ENCODE measurements at regions not wholly inside any gene's neighbourhood (a gene's known extent, or its start where the extent isn't known, plus 50 kb on each side); places are given as distances from the start of the nearest gene placed in this dataset.
"Not testable (repeated sequence)": the region's sequence is repeated elsewhere in the genome, so short reads cannot be mapped to it uniquely, and the experiment has no call there.

- no peak overlapping the region for H3K9ac ChIP-seq (ENCODE audit: low read depth in 1 of 2, low read length in 2 of 2)
- H3K27ac ChIP-seq (ENCODE audit: low read depth in 2 of 2, low read length in 2 of 2): no peak overlapping the region
- no peaks in the 10 kb centered on the region for H3K27me3 ChIP-seq (ENCODE audit: control insufficient read depth in 2 of 2, insufficient read depth in 2 of 2, low read length in 2 of 2)
- peaks cover 0 to 2% of the 10 kb centered on the region in 2 donors for H3K9me3 ChIP-seq (ENCODE audit: control insufficient read depth in 2 of 2, low read length in 2 of 2)
- no peaks in the 10 kb centered on the region for H3K36me3 ChIP-seq (ENCODE audit: control insufficient read depth in 2 of 2, insufficient read depth in 2 of 2, low read length in 2 of 2)
- H3K4me1 ChIP-seq (ENCODE audit: control insufficient read depth in 2 of 2, insufficient read depth in 2 of 2, low read length in 2 of 2): no peaks in the 10 kb centered on the region
- no peak overlapping the region for H3K4me3 ChIP-seq (ENCODE audit: low read length in 2 of 2)
Measured at GRCh38 chr18:55981712-55982475, 393.9 kb upstream of the TCF4 start.

DNA sequence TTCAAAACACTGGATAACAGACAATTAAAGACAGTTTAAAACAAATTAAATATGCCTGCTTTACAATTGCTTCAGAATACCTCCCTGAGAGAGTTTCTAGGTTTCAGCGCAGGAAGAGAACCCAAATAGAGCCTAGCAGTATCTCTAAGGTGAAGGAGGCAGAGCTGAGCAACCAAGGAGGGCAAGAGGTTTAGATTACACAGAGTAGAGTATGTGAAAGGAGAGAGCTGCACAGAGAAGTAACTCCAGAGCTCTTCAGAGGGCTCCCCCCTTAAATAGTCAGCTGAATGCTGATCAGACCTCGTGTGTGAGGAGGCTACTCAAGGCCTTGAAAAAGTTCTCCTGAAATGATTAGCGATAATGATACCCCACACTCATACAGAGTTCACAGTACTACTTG lies 386.5 kb upstream of the TCF4 start:
- Histone ChIP-seq H3K9ac (ENCODE audit: low read depth in 1 of 2, low read length in 2 of 2) (no peak overlapping the region), H3K27me3 (ENCODE audit: control insufficient read depth in 2 of 2, insufficient read depth in 2 of 2, low read length in 2 of 2) (no peaks in the 10 kb centered on the region), H3K27ac (ENCODE audit: low read depth in 2 of 2, low read length in 2 of 2) (no peak overlapping the region), H3K4me1 (ENCODE audit: control insufficient read depth in 2 of 2, insufficient read depth in 2 of 2, low read length in 2 of 2) (no peaks in the 10 kb centered on the region), H3K9me3 (ENCODE audit: control insufficient read depth in 2 of 2, low read length in 2 of 2) (peaks cover 0 to 3% of the 10 kb centered on the region in 2 donors), H3K4me3 (ENCODE audit: low read length in 2 of 2) (no peak overlapping the region), H3K36me3 (ENCODE audit: control insufficient read depth in 2 of 2, insufficient read depth in 2 of 2, low read length in 2 of 2) (no peaks in the 10 kb centered on the region)

DNA sequence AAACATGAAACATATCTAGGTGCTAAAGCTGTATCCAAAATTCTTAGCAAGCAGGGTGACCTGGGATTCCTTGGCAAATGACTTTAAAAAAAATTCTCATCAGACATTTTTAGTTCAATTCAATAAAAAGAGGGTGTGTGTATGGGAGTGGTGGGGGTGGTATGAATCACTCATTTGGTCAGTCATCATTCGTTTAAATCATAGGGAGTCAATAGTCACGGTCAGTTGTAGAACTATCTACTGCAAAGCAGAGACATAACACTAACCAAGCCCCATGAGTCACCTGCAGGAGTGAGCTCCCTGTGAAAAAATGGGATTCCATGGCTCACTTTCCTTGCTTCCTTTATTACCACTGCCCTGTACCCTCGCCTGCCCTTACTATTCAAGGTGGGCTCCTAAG lies 380.6 kb upstream of the TCF4 start:
- Histone ChIP-seq H3K4me1 (ENCODE audit: control insufficient read depth in 2 of 2, insufficient read depth in 2 of 2, low read length in 2 of 2) (no peaks in the 10 kb centered on the region), H3K4me3 (ENCODE audit: low read length in 2 of 2) (no peak overlapping the region), H3K36me3 (ENCODE audit: control insufficient read depth in 2 of 2, insufficient read depth in 2 of 2, low read length in 2 of 2) (no peaks in the 10 kb centered on the region), H3K9ac (ENCODE audit: low read depth in 1 of 2, low read length in 2 of 2) (no peak overlapping the region), H3K9me3 (ENCODE audit: control insufficient read depth in 2 of 2, low read length in 2 of 2) (peaks cover 0 to 3% of the 10 kb centered on the region in 2 donors), H3K27ac (ENCODE audit: low read depth in 2 of 2, low read length in 2 of 2) (no peak overlapping the region), H3K27me3 (ENCODE audit: control insufficient read depth in 2 of 2, insufficient read depth in 2 of 2, low read length in 2 of 2) (no peaks in the 10 kb centered on the region)

GRCh38 chr18:55967019-55967418 lies 379.0 kb upstream of the TCF4 start:
- H3K27me3 ChIP-seq (ENCODE audit: control insufficient read depth in 2 of 2, insufficient read depth in 2 of 2, low read length in 2 of 2): no peaks in the 10 kb centered on the region
- H3K36me3 ChIP-seq (ENCODE audit: control insufficient read depth in 2 of 2, insufficient read depth in 2 of 2, low read length in 2 of 2): no peaks in the 10 kb centered on the region
- H3K9me3 ChIP-seq (ENCODE audit: control insufficient read depth in 2 of 2, low read length in 2 of 2): no peaks in the 10 kb centered on the region
- H3K9ac ChIP-seq (ENCODE audit: low read depth in 1 of 2, low read length in 2 of 2): no peak overlapping the region
- no peaks in the 10 kb centered on the region for H3K4me1 ChIP-seq (ENCODE audit: control insufficient read depth in 2 of 2, insufficient read depth in 2 of 2, low read length in 2 of 2)
- H3K4me3 ChIP-seq (ENCODE audit: low read length in 2 of 2): no peak overlapping the region
- no peak overlapping the region for H3K27ac ChIP-seq (ENCODE audit: low read depth in 2 of 2, low read length in 2 of 2)

- H3K27me3 ChIP-seq (ENCODE audit: control insufficient read depth in 2 of 2, insufficient read depth in 2 of 2, low read length in 2 of 2): no peaks in the 10 kb centered on the region
- H3K4me3 ChIP-seq (ENCODE audit: low read length in 2 of 2): no peak overlapping the region
- no peaks in the 10 kb centered on the region for H3K36me3 ChIP-seq (ENCODE audit: control insufficient read depth in 2 of 2, insufficient read depth in 2 of 2, low read length in 2 of 2)
- H3K27ac ChIP-seq (ENCODE audit: low read depth in 2 of 2, low read length in 2 of 2): no peak overlapping the region
- H3K4me1 ChIP-seq (ENCODE audit: control insufficient read depth in 2 of 2, insufficient read depth in 2 of 2, low read length in 2 of 2): no peaks in the 10 kb centered on the region
- no peak overlapping the region for H3K9ac ChIP-seq (ENCODE audit: low read depth in 1 of 2, low read length in 2 of 2)
- H3K9me3 ChIP-seq (ENCODE audit: control insufficient read depth in 2 of 2, low read length in 2 of 2): no peaks in the 10 kb centered on the region
Measured at GRCh38 chr18:55964171-55964570, 376.2 kb upstream of the TCF4 start.

- Histone ChIP-seq H3K36me3 (ENCODE audit: control insufficient read depth in 2 of 2, insufficient read depth in 2 of 2, low read length in 2 of 2) (no peaks in the 10 kb centered on the region), H3K4me3 (ENCODE audit: low read length in 2 of 2) (no peak overlapping the region), H3K9me3 (ENCODE audit: control insufficient read depth in 2 of 2, low read length in 2 of 2) (no peaks in the 10 kb centered on the region), H3K9ac (ENCODE audit: low read depth in 1 of 2, low read length in 2 of 2) (no peak overlapping the region), H3K27me3 (ENCODE audit: control insufficient read depth in 2 of 2, insufficient read depth in 2 of 2, low read length in 2 of 2) (no peaks in the 10 kb centered on the region), H3K27ac (ENCODE audit: low read depth in 2 of 2, low read length in 2 of 2) (no peak overlapping the region), H3K4me1 (ENCODE audit: control insufficient read depth in 2 of 2, insufficient read depth in 2 of 2, low read length in 2 of 2) (no peaks in the 10 kb centered on the region)
Measured at GRCh38 chr18:55953326-55953725, 365.3 kb upstream of the TCF4 start.

DNA sequence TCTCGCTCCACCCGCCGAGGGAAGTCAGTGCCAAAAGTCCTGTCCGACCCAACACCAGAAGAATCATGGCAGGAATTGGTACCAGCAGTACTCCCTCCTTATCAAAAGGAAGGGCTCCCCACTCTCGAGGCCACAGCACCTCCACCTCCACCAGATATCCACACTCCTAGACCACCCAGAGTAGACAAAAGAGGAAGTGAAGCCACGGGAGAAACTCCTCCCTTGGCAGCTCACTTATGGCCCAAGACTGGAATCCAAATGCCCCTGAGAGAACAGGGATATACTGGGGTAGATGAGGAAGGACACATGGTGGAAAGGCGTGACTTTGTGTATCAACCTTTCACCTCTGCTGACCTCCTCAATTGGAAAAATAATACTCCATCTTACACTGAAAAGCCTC lies 363.7 kb upstream of the TCF4 start:
- not testable (repeated sequence) for H3K9me3 ChIP-seq (ENCODE audit: control insufficient read depth in 2 of 2, low read length in 2 of 2); H3K4me3 ChIP-seq (ENCODE audit: low read length in 2 of 2); H3K36me3 ChIP-seq (ENCODE audit: control insufficient read depth in 2 of 2, insufficient read depth in 2 of 2, low read length in 2 of 2); H3K4me1 ChIP-seq (ENCODE audit: control insufficient read depth in 2 of 2, insufficient read depth in 2 of 2, low read length in 2 of 2); H3K9ac ChIP-seq (ENCODE audit: low read depth in 1 of 2, low read length in 2 of 2); H3K27ac ChIP-seq (ENCODE audit: low read depth in 2 of 2, low read length in 2 of 2); H3K27me3 ChIP-seq (ENCODE audit: control insufficient read depth in 2 of 2, insufficient read depth in 2 of 2, low read length in 2 of 2)

DNA sequence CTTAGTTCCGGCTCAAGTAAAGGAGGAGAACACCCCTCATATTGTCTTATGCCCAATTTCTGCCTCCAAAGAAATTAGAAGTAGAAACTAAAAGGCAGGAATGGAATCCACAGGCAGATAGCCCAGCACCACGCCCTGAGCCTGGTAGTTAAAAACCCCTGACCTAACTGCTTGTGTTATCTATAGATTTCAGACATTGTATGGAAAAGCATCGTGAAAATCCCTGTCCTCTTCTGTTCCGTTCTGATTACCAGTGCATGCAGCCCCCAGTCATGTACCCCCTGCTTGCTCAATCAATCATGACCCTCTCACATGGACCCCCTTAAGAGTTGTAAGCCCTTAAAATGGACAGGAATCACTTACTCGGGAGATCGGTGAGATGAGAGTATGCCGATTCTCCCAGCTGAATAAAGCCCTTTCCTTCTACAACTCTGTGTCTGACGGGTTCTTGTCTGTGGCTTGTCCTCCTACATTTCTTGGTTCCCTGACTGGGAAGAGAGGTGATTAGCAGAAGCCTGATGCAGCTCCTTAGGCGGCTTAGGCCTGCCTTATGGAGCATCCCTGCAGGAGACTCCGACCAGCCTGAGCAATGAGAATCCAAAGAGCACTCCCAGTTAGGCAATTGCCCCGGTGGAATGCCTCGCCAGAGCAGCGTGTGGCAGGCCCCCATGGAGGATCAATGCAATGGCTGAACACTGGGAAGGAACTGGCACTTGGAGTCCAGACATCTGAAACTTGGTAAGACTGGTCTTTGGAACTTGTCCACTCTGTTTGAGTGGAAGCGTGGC lies 362.6 kb upstream of the TCF4 start:
- no peaks in the 10 kb centered on the region for H3K36me3 ChIP-seq (ENCODE audit: control insufficient read depth in 2 of 2, insufficient read depth in 2 of 2, low read length in 2 of 2)
- no peaks in the 10 kb centered on the region for H3K4me1 ChIP-seq (ENCODE audit: control insufficient read depth in 2 of 2, insufficient read depth in 2 of 2, low read length in 2 of 2)
- no peaks in the 10 kb centered on the region for H3K27me3 ChIP-seq (ENCODE audit: control insufficient read depth in 2 of 2, insufficient read depth in 2 of 2, low read length in 2 of 2)
- no peak overlapping the region for H3K9ac ChIP-seq (ENCODE audit: low read depth in 1 of 2, low read length in 2 of 2)
- no peak overlapping the region for H3K4me3 ChIP-seq (ENCODE audit: low read length in 2 of 2)
- H3K9me3 ChIP-seq (ENCODE audit: control insufficient read depth in 2 of 2, low read length in 2 of 2): no peaks in the 10 kb centered on the region
- no peak overlapping the region for H3K27ac ChIP-seq (ENCODE audit: low read depth in 2 of 2, low read length in 2 of 2)

GRCh38 chr18:55934821-55935220 lies 346.8 kb upstream of the TCF4 start:
- Histone ChIP-seq H3K9me3 (ENCODE audit: control insufficient read depth in 2 of 2, low read length in 2 of 2) (peaks cover 3% of the 10 kb centered on the region in 2 donors), H3K4me1 (ENCODE audit: control insufficient read depth in 2 of 2, insufficient read depth in 2 of 2, low read length in 2 of 2) (no peaks in the 10 kb centered on the region), H3K4me3 (ENCODE audit: low read length in 2 of 2) (no peak overlapping the region), H3K9ac (ENCODE audit: low read depth in 1 of 2, low read length in 2 of 2) (no peak overlapping the region), H3K27me3 (ENCODE audit: control insufficient read depth in 2 of 2, insufficient read depth in 2 of 2, low read length in 2 of 2) (no peaks in the 10 kb centered on the region), H3K36me3 (ENCODE audit: control insufficient read depth in 2 of 2, insufficient read depth in 2 of 2, low read length in 2 of 2) (no peaks in the 10 kb centered on the region), H3K27ac (ENCODE audit: low read depth in 2 of 2, low read length in 2 of 2) (no peak overlapping the region)

- no peak overlapping the region for H3K4me3 ChIP-seq (ENCODE audit: low read length in 2 of 2)
- no peak overlapping the region for H3K27ac ChIP-seq (ENCODE audit: low read depth in 2 of 2, low read length in 2 of 2)
- peaks cover 3 to 4% of the 10 kb centered on the region in 2 donors for H3K9me3 ChIP-seq (ENCODE audit: control insufficient read depth in 2 of 2, low read length in 2 of 2)
- no peak overlapping the region for H3K9ac ChIP-seq (ENCODE audit: low read depth in 1 of 2, low read length in 2 of 2)
- no peaks in the 10 kb centered on the region for H3K27me3 ChIP-seq (ENCODE audit: control insufficient read depth in 2 of 2, insufficient read depth in 2 of 2, low read length in 2 of 2)
- no peaks in the 10 kb centered on the region for H3K36me3 ChIP-seq (ENCODE audit: control insufficient read depth in 2 of 2, insufficient read depth in 2 of 2, low read length in 2 of 2)
- H3K4me1 ChIP-seq (ENCODE audit: control insufficient read depth in 2 of 2, insufficient read depth in 2 of 2, low read length in 2 of 2): no peaks in the 10 kb centered on the region
Measured at GRCh38 chr18:55932675-55933074, 344.7 kb upstream of the TCF4 start.
